ENCODE measurements at regions not wholly inside any gene's neighbourhood (a gene's known extent, or its start where the extent isn't known, plus 50 kb on each side); places are given as distances from the start of the nearest gene placed in this dataset.
"Not testable (repeated sequence)": the region's sequence is repeated elsewhere in the genome, so short reads cannot be mapped to it uniquely, and the experiment has no call there.

GRCh38 chr2:109718139-109718538 lies 76.0 kb upstream of the RGPD5 start:
- CTCF ChIA-PET: no interaction called here
- no peak overlapping the region for H3K27ac ChIP-seq
- TF ChIP-seq CTCF (conservative IDR thresholded peaks at IDR 0.05; ENCODE audit: low read depth): no peak
- no peak for DNase-seq (ENCODE audit: low spot score)
- POLR2A ChIA-PET (ENCODE audit: low non-redundant PET): no interaction called here

GRCh38 chr2:109719871-109720270 lies 74.2 kb upstream of the RGPD5 start:
- no peak for DNase-seq (ENCODE audit: low spot score)
- H3K27ac ChIP-seq: no peak overlapping the region
- no peak for TF ChIP-seq CTCF (conservative IDR thresholded peaks at IDR 0.05; ENCODE audit: low read depth)
- ChIA-PET CTCF (no interaction called here), POLR2A (ENCODE audit: low non-redundant PET) (interaction anchor here (0.7 kb wide), 1 partner anchor 404 kb away, joined by 3 read pairs; no protein-coding TSS in a partner anchor)

GRCh38 chr2:109720380-109721106 lies 73.6 kb upstream of the RGPD5 start:
- ChIA-PET POLR2A (ENCODE audit: low non-redundant PET) (no interaction called here), CTCF (interaction anchor here (0.6 to 1.4 kb wide), 2 partner anchors 118 to 175 kb away, joined by 4 to 5 read pairs; no protein-coding TSS in a partner anchor)
- no peak for TF ChIP-seq CTCF (conservative IDR thresholded peaks at IDR 0.05; ENCODE audit: low read depth)
- no peak for DNase-seq (ENCODE audit: low spot score)
- H3K27ac ChIP-seq: peak overlapping the region; percentile 79

- H3K27ac ChIP-seq: peak overlapping the region; percentile 79
- ChIA-PET CTCF (interaction anchor here (1.4 kb wide), 1 partner anchor 175 kb away, joined by 5 read pairs; no protein-coding TSS in a partner anchor), POLR2A (ENCODE audit: low non-redundant PET) (no interaction called here)
- no peak for DNase-seq (ENCODE audit: low spot score)
- TF ChIP-seq CTCF (conservative IDR thresholded peaks at IDR 0.05; ENCODE audit: low read depth): no peak
Observed at GRCh38 chr2:109721135-109721534, 73.0 kb upstream of the RGPD5 start.

- CTCF ChIA-PET: interaction anchor here (1.4 kb wide), 1 partner anchor 176 kb away, joined by 5 read pairs; no protein-coding TSS in a partner anchor
Observed at GRCh38 chr2:109721626-109722025, 72.5 kb upstream of the RGPD5 start.

GRCh38 chr2:109722026-109722425 lies 72.1 kb upstream of the RGPD5 start:
- DNase-seq (ENCODE audit: low spot score): no peak
- TF ChIP-seq CTCF (conservative IDR thresholded peaks at IDR 0.05; ENCODE audit: low read depth): no peak
- ChIA-PET CTCF (interaction anchor here (0.6 to 0.7 kb wide), 2 partner anchors 46 to 794 kb away, joined by 3 read pairs; no protein-coding TSS in a partner anchor), POLR2A (ENCODE audit: low non-redundant PET) (no interaction called here)
- H3K27ac ChIP-seq: peak overlapping the region; percentile 79

More at GRCh38 chr2:109721626-109722025, 72.5 kb upstream of the RGPD5 start:
- no peak for TF ChIP-seq CTCF (conservative IDR thresholded peaks at IDR 0.05; ENCODE audit: low read depth)
- H3K27ac ChIP-seq: peak overlapping the region; percentile 79
- POLR2A ChIA-PET (ENCODE audit: low non-redundant PET): no interaction called here
- DNase-seq (ENCODE audit: low spot score): no peak

GRCh38 chr2:109722640-109723039 lies 71.5 kb upstream of the RGPD5 start:
- DNase-seq (ENCODE audit: low spot score); H3K27ac ChIP-seq; POLR2A ChIA-PET (ENCODE audit: low non-redundant PET): not testable (repeated sequence)
- CTCF ChIA-PET: interaction anchor here (0.6 to 0.7 kb wide), 2 partner anchors 46 to 794 kb away, joined by 3 read pairs; no protein-coding TSS in a partner anchor

- DNase-seq (ENCODE audit: low spot score); H3K27ac ChIP-seq; POLR2A ChIA-PET (ENCODE audit: low non-redundant PET); CTCF ChIA-PET: not testable (repeated sequence)
Observed at GRCh38 chr2:109723153-109723552, 71.0 kb upstream of the RGPD5 start.
